GM12878 (cell line): ENCODE measurements at regions not wholly inside any gene's neighbourhood (a gene's known extent, or its start where the extent isn't known, plus 50 kb on each side); places are given as distances from the start of the nearest gene placed in this dataset.

Source experiments
- ATAC-seq: fragments of 200-7000 bp; cut with Tn5 transposase; 3 replicates; pipeline ENCODE4 v1.9.1; 2020; ENCODE audit warnings: mild to moderate bottlenecking, moderate library complexity
- BruUV-seq: library from RNA; stranded (reverse); fragments of 400-500 nt; replicated peaks from 2 replicates; lab custom pipeline; 2021; lab: Mats Ljungman, UMichigan
- CTCF ChIA-PET: fragments of 300-600 bp; sonication (Branson Sonifier 250); formaldehyde crosslinking; extraction: SDS; loops from one replicate; lab custom pipeline; 2021; ENCODE audit warnings: inconsistent platforms; lab: Yijun Ruan, JAX
- POLR2A ChIA-PET: fragments of 350-600 bp; formaldehyde crosslinking; extraction: SDS; loops from one replicate; lab custom pipeline; 2021; ENCODE audit warnings: inconsistent platforms; lab: Charles Lee
- RAD21 ChIA-PET: fragments of 300-600 bp; sonication (Branson Sonifier 250); formaldehyde crosslinking; loops from one replicate; lab custom pipeline; 2023; ENCODE audit warnings: antibody characterized with exemption; ENCODE audit not compliant: unreplicated experiment; lab: Charles Lee
- SMC1A ChIA-PET: fragments of 300-600 bp; sonication (Branson Sonifier 250); formaldehyde crosslinking; loops from one replicate; lab custom pipeline; 2023; ENCODE audit not compliant: unreplicated experiment, uncharacterized antibody; lab: Charles Lee
- DNase-seq: peaks from one replicate; pipeline ENCODE4 v3.0.0-alpha.2; 2011; ENCODE audit warnings: low read depth, low spot score
- FAIRE-seq: peaks from 3 replicates; lab custom pipeline; 2011; peaks lifted over from hg19 to GRCh38; lab: Jason Lieb, UNC
- H2AFZ ChIP-seq: 2 replicates; pipeline ENCODE4 v1.6.0; 2011; ENCODE audit warnings: low read depth, low read length, control low read depth; ENCODE audit not compliant: control insufficient read depth
- H3K27ac ChIP-seq: 2 replicates; pipeline ENCODE4 v1.5.1; 2011; ENCODE audit warnings: control low read depth; ENCODE audit not compliant: control insufficient read depth, insufficient read depth
- H3K27me3 ChIP-seq, 2 experiments: replicated peaks in 1 of 2; 2 replicates each; pipeline versions ENCODE4 v1.6.0 to v1.6.1; 2011; ENCODE audit warnings: low read length in 1 of 2; ENCODE audit not compliant: control insufficient read depth in 2 of 2, insufficient read depth in 2 of 2
- H3K36me3 ChIP-seq, 2 experiments: 2 replicates each; pipeline ENCODE4 v1.5.1; 2011; ENCODE audit warnings: low read length in 1 of 2; ENCODE audit not compliant: control insufficient read depth in 2 of 2, insufficient read depth in 2 of 2
- H3K4me1 ChIP-seq: 2 replicates; pipeline ENCODE4 v1.6.1; 2011; ENCODE audit warnings: mild to moderate bottlenecking, low read length, moderate library complexity, mixed read lengths; ENCODE audit not compliant: control insufficient read depth, insufficient read depth
- H3K4me2 ChIP-seq: 2 replicates; pipeline ENCODE4 v1.6.0; 2011; ENCODE audit warnings: control low read depth; ENCODE audit not compliant: control insufficient read depth, insufficient read depth
- H3K4me3 ChIP-seq: fragments of 200-600 bp; sonication (generic); 2 replicates; pipeline ENCODE4 v1.5.1; 2016
- H3K79me2 ChIP-seq: 2 replicates; pipeline ENCODE4 v1.6.0; 2011; ENCODE audit warnings: low read length; ENCODE audit not compliant: control insufficient read depth, insufficient read depth
- H3K9ac ChIP-seq: 2 replicates; pipeline ENCODE4 v1.8.0; 2011; ENCODE audit warnings: low read length, control low read depth, mixed read lengths; ENCODE audit not compliant: control insufficient read depth, insufficient read depth
- H3K9me3 ChIP-seq: replicated peaks from 3 replicates; pipeline ENCODE4 v1.5.1; 2011; ENCODE audit warnings: mild to moderate bottlenecking, low read length; ENCODE audit not compliant: control insufficient read depth, insufficient read depth
- H4K20me1 ChIP-seq: 2 replicates; pipeline ENCODE4 v1.6.0; 2011; ENCODE audit not compliant: control insufficient read depth, insufficient read depth
- ZNF207 ChIP-seq: fragments of 450-650 bp; IDR thresholded peaks from 2 replicates; pipeline ENCODE4 v1.6.1; 2014; ENCODE audit warnings: antibody characterized with exemption, mild to moderate bottlenecking, borderline replicate concordance
- in situ Hi-C: fragments of 300-500 bp; cut with MboI; formaldehyde crosslinking; loops from 9 replicates; pipeline ENCODE4 v1.14.3; 2018; ENCODE audit warnings: mixed read lengths
- intact Hi-C: fragments of 100-400 bp; cut with micrococcal nuclease; formaldehyde crosslinking; loops from one replicate; pipeline ENCODE4 v1.14.2; 2022; ENCODE audit not compliant: unreplicated experiment
- TF ChIP-seq, protein P1 (sequence below), 3 experiments: IDR thresholded peaks in 2 of 3; conservative IDR thresholded peaks in 1 of 3; 2 replicates each; pipeline ENCODE4 v1.5.1; 2011; ENCODE audit warnings: low read depth in 3 of 3, low read length in 3 of 3, mild to moderate bottlenecking in 3 of 3, control low read depth in 2 of 3, moderate library complexity in 2 of 3, inconsistent platforms in 1 of 3, mixed read lengths in 1 of 3; ENCODE audit not compliant: control insufficient read depth in 2 of 3, insufficient read depth in 1 of 3; ENCODE audit errors: extremely low read depth in 1 of 3

DNA sequence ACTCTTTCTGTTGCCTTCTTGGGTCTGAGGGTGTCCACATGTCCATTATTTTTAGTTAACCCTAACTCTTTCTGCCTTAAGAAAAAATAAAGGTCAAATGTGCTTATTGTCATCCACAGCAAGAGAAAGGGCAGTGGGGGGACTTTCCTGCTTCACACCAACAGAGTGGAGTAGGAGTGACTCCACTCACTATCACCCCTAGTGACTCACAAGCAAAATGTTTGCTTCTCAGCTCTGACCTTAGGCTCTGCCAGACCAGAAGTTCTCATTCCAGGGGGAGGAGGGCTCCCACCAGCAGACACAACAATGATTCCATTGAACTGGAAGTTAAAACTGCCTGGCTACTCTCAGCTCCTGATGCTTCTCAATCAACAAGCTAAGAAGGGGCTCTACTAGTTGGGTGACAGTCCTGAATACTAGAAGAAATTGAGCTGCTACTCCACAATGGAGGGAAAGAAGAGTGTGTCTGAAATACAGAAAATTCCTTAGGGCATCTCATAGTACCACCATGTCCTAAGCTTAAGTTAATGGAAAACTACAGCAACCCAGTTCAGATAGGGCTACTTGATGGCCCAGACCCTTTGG is 83.9 kb upstream of the AFDN start:
- BruUV-seq = no TSS peak
- RAD21 ChIA-PET = no interaction called here
- no peak for FAIRE-seq

More for the DNA sequence above, 83.9 kb upstream of the AFDN start:
- H3K79me2 ChIP-seq = no peaks in the 10 kb centered on the region
- H3K27me3 ChIP-seq = no peaks in the 10 kb centered on the region
- no peak overlapping the region for H3K4me3 ChIP-seq
- H2AFZ ChIP-seq = no peak overlapping the region
- ChIA-PET CTCF (no interaction called here), SMC1A (interaction anchor here (0.7 kb wide), 1 partner anchor 156 kb away, joined by 3 read pairs; no protein-coding TSS in a partner anchor), POLR2A (interaction anchor here (0.5 kb wide), 1 partner anchor 1463 kb away, joined by 3 read pairs; no protein-coding TSS in a partner anchor)
- no peaks in the 10 kb centered on the region for H3K36me3 ChIP-seq
- no peaks in the 10 kb centered on the region for H3K9me3 ChIP-seq
- H3K4me1 ChIP-seq = no peaks in the 10 kb centered on the region
- intact Hi-C loops (no loop called here), in situ Hi-C loops (no loop called here)
- TF ChIP-seq, protein P1, sequence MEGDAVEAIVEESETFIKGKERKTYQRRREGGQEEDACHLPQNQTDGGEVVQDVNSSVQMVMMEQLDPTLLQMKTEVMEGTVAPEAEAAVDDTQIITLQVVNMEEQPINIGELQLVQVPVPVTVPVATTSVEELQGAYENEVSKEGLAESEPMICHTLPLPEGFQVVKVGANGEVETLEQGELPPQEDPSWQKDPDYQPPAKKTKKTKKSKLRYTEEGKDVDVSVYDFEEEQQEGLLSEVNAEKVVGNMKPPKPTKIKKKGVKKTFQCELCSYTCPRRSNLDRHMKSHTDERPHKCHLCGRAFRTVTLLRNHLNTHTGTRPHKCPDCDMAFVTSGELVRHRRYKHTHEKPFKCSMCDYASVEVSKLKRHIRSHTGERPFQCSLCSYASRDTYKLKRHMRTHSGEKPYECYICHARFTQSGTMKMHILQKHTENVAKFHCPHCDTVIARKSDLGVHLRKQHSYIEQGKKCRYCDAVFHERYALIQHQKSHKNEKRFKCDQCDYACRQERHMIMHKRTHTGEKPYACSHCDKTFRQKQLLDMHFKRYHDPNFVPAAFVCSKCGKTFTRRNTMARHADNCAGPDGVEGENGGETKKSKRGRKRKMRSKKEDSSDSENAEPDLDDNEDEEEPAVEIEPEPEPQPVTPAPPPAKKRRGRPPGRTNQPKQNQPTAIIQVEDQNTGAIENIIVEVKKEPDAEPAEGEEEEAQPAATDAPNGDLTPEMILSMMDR (IDR thresholded peaks at IDR 0.05 in 2 of 3, conservative IDR thresholded peaks at IDR 0.05 in 1 of 3; ENCODE audit: control insufficient read depth in 2 of 3, extremely low read depth in 1 of 3, insufficient read depth in 1 of 3, low read depth in 3 of 3, low read length in 3 of 3) = 0 out of 6 replicates have a peak, but pooled peaks of 1 of the 3 experiments have one; percentile 4
- TF ChIP-seq ZNF207 = no peak
- ATAC-seq (peak; percentile 49; the same call in 1 of the 3 replicates), DNase-seq (no peak)
- H3K9ac ChIP-seq = no peak overlapping the region
- no peak overlapping the region for H3K27ac ChIP-seq
- no peaks in the 10 kb centered on the region for H4K20me1 ChIP-seq
- H3K4me2 ChIP-seq = no peak overlapping the region
